ENCODE measurements at regions not wholly inside any gene's neighbourhood (a gene's known extent, or its start where the extent isn't known, plus 50 kb on each side); places are given as distances from the start of the nearest gene placed in this dataset.

- TF ChIP-seq CTCF (IDR thresholded peaks at IDR 0.05; ENCODE audit: low read depth, low read length, poor library complexity, severe bottlenecking) (no peak), EZH2phosphoT487 (IDR thresholded peaks at IDR 0.05; ENCODE audit: borderline replicate concordance, low read length) (no peak)
These were observed 181.6 kb downstream of the MID1IP1 start for GRCh38 chrX:38982843-38983242.

All from DOHH2 (cell line).